ENCODE measurements at regions not wholly inside any gene's neighbourhood (a gene's known extent, or its start where the extent isn't known, plus 50 kb on each side); places are given as distances from the start of the nearest gene placed in this dataset.
"Not testable (repeated sequence)": the region's sequence is repeated elsewhere in the genome, so short reads cannot be mapped to it uniquely, and the experiment has no call there.

DNA sequence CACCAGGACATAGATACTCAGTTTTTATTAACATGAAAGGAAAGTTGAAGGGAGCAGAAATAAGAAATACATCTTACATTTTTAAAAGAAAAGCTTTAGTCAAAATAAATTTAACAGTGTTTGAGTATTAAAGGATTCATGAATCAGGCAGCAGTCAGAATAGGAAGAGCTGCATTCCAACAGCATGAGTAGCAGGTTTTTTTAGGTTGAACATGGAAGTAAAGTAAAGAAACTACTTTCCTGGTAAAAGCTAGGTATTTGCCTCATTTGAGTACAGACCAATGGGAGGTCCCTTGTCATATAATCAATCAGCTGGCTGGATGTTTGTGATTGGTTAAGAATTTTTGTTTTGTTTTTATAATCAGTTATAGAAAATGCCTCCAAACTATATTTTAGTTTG, 645.9 kb upstream of the INTU start:
- Histone ChIP-seq H3K4me3 (no peak overlapping the region), H3K27ac (no peak overlapping the region)

DNA sequence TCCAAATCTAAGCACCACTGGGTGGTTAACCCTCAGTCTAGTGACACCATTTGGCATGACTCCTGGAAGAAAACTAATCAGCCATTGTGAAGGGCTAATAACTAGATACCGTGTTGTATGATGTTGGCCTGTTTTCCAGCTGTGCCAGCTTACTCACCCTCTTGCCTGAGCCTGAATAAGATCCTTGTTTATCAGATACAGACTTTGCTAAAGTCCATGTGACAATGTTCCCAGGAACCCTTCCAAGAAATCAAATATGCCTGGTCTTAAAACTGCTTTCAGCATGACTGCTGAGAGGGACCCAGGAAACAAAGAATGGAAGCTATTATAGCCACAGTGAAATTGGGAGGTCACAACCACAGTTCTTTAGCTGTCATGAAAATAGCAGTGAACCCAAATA, 640.8 kb upstream of the INTU start:
- no peak overlapping the region for H3K4me3 ChIP-seq

DNA sequence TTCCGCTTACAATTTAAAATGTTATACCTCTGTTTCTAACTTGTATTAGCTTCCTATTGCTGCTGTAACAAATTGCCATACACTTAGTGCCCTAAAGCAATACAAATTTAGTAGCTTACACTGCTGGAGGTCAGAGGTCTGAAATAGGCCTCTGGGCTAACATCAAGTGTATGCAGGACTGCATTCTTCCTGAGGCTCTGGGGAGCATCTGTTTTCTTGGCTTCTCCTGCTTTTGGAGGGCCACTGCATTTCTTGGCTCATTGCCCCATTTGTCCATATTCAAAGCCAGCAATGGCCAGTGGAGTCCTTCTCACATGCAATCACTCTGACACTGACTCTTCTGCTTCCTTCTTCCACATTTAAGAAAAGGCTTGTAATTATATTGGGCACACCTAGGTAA, 639.8 kb upstream of the INTU start:
- no peak overlapping the region for H3K27ac ChIP-seq
- H3K4me3 ChIP-seq: no peak overlapping the region

More for the DNA sequence above, 640.8 kb upstream of the INTU start:
- H3K27ac ChIP-seq: no peak overlapping the region

DNA sequence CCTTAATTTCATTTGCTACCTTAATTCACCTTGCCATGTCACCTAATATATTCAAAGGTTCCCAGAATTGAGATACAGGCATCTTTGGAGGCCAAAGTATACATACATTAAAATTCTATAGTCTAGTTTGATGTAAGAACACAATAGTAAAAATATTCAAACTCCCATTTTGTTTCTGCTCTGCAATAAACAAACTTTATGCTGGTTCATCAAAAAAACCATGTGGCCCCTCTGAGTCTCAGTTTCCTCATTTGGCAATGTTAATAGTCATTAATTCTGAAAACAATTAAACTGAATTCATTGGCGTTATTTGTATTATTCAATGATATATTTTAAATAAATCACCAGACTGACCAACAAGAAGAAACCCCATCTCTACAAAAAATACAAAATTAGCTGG, 639.4 kb upstream of the INTU start:
- Histone ChIP-seq H3K27ac (no peak overlapping the region), H3K4me3 (no peak overlapping the region)

DNA sequence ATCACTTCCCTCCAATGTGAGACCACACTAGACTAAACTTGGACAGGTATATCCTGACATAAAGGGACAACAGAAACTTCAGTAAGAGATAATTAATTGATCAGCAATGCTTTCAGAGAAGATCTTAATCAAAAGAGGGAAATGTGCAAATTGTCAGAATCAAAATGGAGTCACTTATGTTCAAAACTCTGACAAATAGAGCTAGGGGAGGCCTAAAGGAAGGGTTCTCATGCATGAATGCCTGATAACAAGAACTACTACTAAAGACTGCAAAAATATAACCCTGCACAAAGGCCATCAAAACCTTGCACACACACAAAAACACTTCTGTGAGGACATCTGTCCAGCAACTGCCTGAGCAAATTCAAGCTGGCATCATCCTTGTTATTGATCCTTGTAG, 637.5 kb upstream of the INTU start:
- H3K4me3 ChIP-seq: no peak overlapping the region
- H3K27ac ChIP-seq: no peak overlapping the region

DNA sequence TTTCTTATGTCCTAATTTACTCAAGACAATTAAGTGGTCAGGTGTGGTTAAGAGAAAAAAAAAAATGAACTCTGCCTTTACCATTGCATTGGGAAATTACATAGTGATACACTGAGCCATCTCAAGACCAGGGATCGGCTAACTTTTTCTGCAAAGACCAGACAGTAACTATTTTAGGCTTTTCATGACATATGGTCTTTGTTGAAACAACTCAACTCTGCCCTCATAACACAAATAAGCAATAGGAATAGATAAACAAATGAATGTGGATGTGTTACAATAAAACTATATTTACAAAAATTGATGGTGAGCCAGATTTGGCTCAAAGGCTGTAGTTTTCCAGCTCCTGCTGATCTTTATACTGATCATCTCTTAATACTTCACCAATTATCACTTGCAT, 632.6 kb upstream of the INTU start:
- Histone ChIP-seq H3K27ac (no peak overlapping the region), H3K4me3 (no peak overlapping the region)

DNA sequence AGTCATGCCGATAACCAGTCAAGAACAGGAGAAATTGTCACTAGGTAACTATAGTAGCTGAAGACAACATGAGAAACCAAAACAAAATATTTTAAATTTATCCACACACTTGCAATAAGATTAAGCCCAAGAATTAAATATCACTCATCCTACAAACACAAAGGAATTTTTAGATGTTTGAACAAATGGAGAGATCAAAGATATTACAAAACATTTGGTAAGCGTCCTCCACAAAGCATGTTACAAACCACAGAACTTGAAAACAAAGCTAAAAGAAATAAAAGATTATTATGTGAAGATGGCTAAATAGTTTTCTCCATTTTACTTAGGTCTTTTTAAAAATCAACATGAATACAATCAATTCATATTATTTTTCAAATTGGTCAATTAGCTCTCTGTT, 631.9 kb upstream of the INTU start:
- no peak overlapping the region for H3K4me3 ChIP-seq
- no peak overlapping the region for H3K27ac ChIP-seq

DNA sequence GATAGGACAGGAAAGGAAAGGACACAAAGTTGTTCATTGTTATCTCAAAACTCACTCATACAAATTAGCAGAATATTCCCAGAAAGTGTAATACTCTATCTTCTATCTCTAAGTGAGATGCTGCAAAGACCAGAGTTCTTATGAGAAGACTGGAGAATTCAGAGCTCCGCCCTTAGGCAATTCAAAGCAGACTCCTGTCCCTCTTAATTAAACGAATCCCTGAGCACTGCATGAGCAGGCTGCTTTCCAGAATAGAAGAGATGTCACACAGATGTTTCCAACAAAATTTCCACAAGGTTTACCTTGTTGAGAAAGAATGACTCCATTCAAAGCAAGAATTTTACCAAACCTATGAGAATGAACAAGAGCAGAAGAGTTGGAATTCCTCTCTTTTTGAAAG, 630.8 kb upstream of the INTU start:
- no peak overlapping the region for H3K4me3 ChIP-seq
- no peak overlapping the region for H3K27ac ChIP-seq

DNA sequence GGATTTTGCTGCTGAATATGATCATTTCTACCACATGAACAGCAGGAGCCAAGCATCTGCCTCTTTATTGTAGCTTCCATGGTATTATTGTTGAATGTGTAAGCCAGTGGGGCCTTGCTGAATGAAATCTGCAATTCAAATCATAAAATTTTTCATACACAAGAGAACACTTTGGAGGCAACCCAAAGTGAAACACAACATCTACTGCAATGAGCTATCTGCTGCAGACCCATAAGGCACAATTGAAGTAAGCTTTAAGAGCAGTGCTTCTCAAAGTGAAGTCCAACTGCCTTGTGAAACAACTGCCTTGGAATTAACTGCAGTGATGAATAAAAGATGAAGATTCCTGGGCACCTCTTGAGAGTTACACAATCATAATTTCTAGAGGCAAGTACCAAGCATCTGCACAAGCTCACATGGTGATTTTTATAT, 626.3 kb upstream of the INTU start:
- H3K27ac ChIP-seq: no peak overlapping the region
- H3K4me3 ChIP-seq: no peak overlapping the region

DNA sequence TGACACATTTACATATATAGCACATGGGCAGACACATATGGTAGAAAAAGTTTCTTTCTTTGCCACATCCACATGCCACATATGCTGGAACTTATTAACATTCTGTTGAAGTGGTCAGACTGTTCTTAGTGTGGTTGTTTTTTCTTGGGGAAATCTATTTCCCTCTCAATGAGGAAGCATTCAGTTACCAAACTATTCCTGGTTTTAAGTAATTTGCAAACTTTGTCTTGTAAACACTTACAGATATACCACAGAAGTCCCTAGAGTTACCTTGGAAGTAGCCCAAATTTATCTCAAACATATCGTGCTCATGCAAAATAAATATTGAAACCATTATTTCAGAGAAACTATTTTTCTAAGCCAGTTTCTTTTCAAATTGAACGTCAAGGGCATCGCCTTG, 625.5 kb upstream of the INTU start:
- Histone ChIP-seq H3K27ac (no peak overlapping the region), H3K4me3 (no peak overlapping the region)

DNA sequence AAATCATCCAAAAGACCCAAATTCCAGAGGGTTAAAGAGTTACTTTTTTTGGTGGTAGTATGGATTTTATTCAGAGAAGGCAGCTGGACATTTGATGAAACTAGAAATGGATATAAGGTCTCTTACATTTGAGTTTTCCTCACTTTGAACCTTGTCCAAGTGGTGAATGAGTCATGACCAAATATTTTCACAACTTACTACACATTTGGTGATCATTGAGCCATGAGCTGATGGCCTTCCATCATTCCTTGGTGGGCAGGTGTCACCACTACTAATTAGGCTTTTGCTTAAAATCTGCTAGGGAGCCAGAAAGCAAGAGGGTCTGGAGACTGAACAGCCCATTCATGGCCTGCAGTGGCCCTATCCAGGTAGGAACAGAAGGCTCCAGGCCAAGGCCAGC, 620.2 kb upstream of the INTU start:
- H3K4me3 ChIP-seq: no peak overlapping the region
- H3K27ac ChIP-seq: no peak overlapping the region

DNA sequence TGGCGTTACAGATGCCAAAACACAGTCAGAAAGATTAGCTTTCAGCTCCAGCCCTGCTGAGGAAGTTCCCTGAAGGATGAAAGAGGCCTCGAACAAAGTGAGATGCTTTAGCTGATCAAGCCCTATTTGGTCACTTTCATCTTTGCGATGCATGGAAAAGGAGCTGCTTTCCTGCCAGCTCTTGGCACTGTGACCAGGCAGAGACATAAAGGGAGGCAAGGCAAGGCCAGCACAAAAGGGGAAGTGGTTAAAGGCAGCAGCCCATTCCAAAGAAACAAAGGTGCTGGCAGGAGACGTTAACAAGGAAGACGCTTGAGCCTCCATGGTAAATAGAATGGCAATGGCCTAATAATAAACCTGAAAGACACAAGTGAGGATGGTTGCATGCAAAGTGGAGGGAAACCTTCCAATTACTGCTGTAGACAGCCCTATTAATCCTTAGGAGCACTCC, 617.1 kb upstream of the INTU start:
- no peak overlapping the region for H3K4me3 ChIP-seq

DNA sequence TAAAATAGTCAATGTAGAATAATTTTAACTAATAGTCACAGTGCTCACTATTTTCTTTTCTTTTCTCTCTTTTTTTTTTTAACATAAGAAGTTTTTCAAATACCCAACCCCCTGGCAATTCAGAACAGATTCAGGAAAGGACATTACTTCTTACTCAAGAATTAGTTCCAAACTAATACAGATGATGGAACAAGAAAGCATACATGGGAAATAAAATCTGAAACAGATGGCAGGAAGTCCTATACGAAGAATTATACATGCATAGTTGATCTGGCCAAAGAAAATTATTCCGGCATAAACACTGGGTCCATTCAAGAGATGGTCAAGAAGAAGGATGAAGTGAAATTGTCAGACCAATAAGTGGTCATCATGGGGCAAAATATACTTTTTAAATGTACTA, 614.4 kb upstream of the INTU start:
- H3K4me3 ChIP-seq: no peak overlapping the region
- no peak overlapping the region for H3K27ac ChIP-seq

More for the DNA sequence above, 617.1 kb upstream of the INTU start:
- H3K27ac ChIP-seq: no peak overlapping the region

DNA sequence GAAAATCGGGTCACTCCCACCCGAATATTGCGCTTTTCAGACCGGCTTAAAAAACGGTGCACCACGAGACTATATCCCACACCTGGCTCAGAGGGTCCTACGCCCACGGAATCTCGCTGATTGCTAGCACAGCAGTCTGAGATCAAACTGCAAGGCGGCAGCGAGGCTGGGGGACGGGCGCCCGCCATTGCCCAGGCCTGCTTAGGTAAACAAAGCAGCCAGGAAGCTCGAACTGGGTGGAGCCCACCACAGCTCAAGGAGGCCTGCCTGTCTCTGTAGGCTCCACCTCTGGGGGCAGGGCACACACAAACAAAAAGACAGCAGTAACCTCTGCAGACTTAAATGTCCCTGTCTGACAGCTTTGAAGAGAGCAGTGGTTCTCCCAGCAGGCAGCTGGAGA, 611.9 kb upstream of the INTU start:
- not testable (repeated sequence) for H3K4me3 ChIP-seq, H3K27ac ChIP-seq

DNA sequence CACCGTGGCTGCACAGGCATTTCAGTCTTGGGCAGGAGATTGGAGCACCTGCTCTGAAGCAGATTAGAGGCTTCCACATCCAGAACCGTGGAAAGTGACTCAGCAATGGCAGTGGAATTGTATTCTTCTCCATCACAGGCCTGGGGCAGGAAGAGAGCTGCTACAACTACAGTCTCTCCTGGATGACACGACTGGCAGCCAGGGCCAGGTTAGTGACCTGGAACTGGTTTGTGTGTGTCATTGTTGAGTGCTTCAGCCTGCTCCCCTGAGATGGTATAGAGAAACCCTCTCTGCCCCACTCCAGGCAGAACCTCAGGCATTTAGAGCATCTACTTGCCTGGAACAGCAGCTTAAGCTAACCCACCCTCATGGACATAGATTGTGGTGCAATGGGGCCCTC, 596.5 kb upstream of the INTU start:
- Histone ChIP-seq H3K4me3 (no peak overlapping the region), H3K27ac (no peak overlapping the region)

DNA sequence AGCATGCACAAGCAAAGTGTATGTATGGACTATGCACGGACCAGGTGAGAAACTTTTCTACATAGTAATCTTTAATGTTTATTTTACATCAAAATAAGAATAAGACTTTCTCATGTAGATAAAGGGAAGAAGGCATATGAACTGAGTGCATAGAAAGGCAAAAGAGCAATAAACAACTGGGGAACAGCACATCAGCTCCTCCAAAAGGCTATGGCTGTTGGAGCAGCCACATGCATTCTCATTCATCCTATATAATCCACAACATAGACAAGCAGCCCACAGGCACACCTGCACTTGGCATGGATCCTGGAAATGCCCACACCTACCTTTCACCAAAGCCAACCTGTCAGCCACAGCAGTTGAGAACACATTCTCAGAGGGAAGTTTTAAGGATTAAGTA, 586.9 kb upstream of the INTU start:
- no peak overlapping the region for H3K27ac ChIP-seq
- no peak overlapping the region for H3K4me3 ChIP-seq

DNA sequence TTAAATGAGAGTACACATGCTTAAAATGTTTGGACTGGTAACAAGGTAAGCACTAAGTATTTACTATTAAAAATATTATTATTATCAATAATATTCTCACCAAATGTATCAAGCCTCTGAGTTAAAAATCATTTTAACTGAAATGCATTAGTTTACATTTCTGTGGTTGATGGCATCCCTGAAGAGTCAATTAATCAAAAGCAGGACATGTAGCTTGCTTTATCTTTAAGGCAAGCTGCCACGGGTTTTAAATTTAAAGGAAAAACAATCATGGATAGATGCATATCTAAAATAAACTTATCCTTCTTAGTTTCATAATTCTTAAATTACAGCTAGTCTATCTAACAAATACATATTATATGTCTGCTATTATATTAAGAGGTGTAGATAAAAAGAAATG, 584.8 kb upstream of the INTU start:
- no peak overlapping the region for H3K4me3 ChIP-seq

DNA sequence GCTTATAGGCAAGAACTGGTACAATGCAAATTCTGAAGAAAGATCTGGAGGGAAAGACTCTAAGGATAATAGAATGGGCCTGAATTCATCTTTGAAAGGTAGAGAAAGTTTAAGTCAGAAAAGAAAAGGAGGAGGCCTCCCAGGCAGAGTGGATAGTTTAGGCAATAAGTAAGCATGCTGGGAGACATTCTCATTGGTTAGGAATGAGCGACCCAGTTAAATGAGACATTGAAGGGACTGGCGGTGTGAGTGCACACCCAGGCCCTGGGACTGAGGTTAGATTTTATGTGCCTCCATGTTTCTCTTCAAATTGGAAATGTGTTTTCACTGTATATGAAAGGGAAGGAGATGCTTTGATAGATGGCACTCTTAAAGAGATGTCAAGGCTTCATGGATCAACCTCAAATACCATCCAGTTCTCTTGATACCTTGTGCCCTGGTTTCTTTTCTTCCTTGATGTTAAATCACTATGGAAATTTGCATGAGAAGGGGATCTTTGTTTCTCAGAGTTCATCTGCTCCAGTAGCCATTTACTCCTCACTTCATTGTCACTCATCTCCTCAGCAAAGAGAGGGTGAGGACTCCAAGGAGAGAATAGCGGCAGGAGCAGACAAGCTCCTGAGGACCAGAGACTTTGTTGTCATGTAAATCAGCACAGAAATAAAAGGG, 584.2 kb upstream of the INTU start:
- Histone ChIP-seq H3K4me3 (no peak overlapping the region), H3K27ac (no peak overlapping the region)

More for the DNA sequence above, 584.8 kb upstream of the INTU start:
- no peak overlapping the region for H3K27ac ChIP-seq

DNA sequence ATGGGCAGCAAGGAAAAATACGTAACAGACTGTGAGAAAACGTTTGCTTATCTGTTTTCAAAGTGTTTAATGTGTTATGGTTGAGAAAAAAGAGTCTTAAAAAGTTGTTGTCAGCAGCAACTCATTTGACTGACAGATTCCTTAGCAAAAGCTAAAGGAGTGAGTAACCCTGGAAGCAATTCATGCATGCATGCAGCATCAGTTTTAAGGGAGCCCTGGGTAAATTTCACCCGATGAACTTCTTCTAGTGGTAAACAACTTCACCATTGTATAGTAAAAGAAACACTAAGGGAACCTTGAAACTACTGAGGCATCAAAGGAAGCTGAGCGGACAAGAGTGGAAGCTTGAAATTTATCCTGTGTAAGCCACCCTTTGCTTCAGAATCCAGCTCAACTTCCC, 583.2 kb upstream of the INTU start:
- no peak overlapping the region for H3K4me3 ChIP-seq

DNA sequence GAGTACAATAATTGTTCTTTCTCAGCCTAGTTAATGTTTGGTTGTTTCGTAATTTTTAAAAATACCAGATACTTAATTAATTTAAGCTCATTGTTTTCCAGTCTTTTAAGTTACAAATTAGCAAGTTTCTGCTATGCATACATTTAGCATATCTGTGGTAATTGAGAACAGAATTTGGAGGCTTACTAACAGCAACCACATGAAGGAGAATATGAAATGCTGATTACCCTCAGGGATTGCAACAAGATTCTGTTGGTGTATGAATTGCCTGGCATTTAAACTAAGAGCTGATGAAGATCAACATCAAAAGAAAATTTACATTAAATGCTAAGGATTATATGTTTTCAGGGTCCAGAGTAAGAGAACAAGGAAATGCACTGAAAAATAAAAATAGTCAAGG, 580.0 kb upstream of the INTU start:
- H3K4me3 ChIP-seq: no peak overlapping the region
- H3K27ac ChIP-seq: no peak overlapping the region

More for the DNA sequence above, 583.2 kb upstream of the INTU start:
- H3K27ac ChIP-seq: no peak overlapping the region

DNA sequence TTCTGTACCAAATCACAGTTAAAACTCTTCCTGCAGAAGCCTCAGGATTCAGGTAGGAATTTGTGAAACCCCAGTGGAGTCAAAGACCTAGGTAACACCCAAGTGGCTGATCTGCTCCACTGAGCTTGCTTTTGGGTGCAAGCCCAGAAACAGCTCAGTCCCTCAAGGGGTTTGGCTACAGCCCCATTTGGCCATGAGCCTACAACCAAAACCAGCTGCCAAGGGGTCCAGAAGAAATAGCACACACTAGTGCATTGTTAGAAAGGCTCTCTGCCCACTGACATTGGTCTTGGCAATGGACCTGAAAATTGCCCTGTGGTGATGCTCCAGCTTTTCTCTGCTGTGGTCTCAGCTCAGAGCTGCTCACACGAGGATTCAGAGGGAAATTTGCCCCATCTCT, 577.4 kb upstream of the INTU start:
- Histone ChIP-seq H3K27ac (no peak overlapping the region), H3K4me3 (no peak overlapping the region)

DNA sequence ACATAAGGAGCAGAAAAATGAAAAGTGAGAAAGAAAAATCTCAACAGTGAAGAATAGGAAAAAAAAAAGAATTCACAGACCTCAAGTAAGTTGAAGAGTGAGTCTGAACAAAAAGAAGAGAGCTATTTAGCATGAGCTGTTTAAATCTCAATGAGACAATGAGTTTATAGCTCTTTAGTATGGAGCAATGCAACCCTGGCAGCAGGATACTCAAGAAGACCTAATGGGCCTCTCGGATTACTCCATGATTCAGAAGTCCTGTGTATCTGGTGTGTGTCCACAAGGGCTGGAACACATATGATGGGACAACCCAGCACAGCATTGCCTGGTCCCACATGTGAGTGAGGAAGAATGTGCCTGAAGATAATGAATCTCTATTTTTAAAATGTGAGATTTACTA, 563.1 kb upstream of the INTU start:
- no peak overlapping the region for H3K4me3 ChIP-seq
- H3K27ac ChIP-seq: no peak overlapping the region
